LNCAP (cell line): ENCODE measurements at regions not wholly inside any gene's neighbourhood (a gene's known extent, or its start where the extent isn't known, plus 50 kb on each side); places are given as distances from the start of the nearest gene placed in this dataset.

Source experiments
- CTCF ChIP-seq: fragments of 450-650 bp; IDR thresholded peaks from 2 replicates; pipeline ENCODE4 v1.5.1; 2017; ENCODE audit warnings: mild to moderate bottlenecking

GRCh38 chr10:78179886-78180705, 146.4 kb downstream of the RPS24 start:
- TF ChIP-seq CTCF = no peak

GRCh38 chr10:78181381-78182055, 147.9 kb downstream of the RPS24 start:
- TF ChIP-seq CTCF = no peak

GRCh38 chr10:78182841-78183240, 149.2 kb downstream of the RPS24 start:
- no peak for TF ChIP-seq CTCF

GRCh38 chr10:78184851-78185692, 151.4 kb downstream of the RPS24 start:
- no peak for TF ChIP-seq CTCF

- no peak for TF ChIP-seq CTCF
Observed at GRCh38 chr10:78185693-78186055, 152.0 kb downstream of the RPS24 start.

- no peak for TF ChIP-seq CTCF
Observed at GRCh38 chr10:78186572-78186971, 152.9 kb downstream of the RPS24 start.

GRCh38 chr10:78187371-78187770, 153.7 kb downstream of the RPS24 start:
- TF ChIP-seq CTCF = no peak
